H9 (cell line): ENCODE measurements at regions not wholly inside any gene's neighbourhood (a gene's known extent, or its start where the extent isn't known, plus 50 kb on each side); places are given as distances from the start of the nearest gene placed in this dataset.
"Not testable (repeated sequence)": the region's sequence is repeated elsewhere in the genome, so short reads cannot be mapped to it uniquely, and the experiment has no call there.

Experiments
- DNase-seq: peaks from one replicate; pipeline ENCODE4 v3.0.0-alpha.2; 2017
- H2AFZ ChIP-seq: one replicate; pipeline ENCODE4 v1.6.1; 2013; ENCODE audit warnings: mild to moderate bottlenecking, low read length, control low read depth, moderate library complexity
- H2AK5ac ChIP-seq: 2 replicates; pipeline ENCODE4 v1.6.1; 2013; ENCODE audit warnings: low read length, control low read depth, mixed read lengths; ENCODE audit not compliant: insufficient read length
- H2BK120ac ChIP-seq: one replicate; pipeline ENCODE4 v1.6.1; 2013; ENCODE audit warnings: low read depth, mild to moderate bottlenecking, low read length, control low read depth, inconsistent platforms; ENCODE audit not compliant: poor library complexity, severe bottlenecking
- H2BK12ac ChIP-seq: 2 replicates; pipeline ENCODE4 v1.6.1; 2013; ENCODE audit warnings: low read length, control low read depth, mixed read lengths, low read depth; ENCODE audit not compliant: insufficient read length
- H2BK15ac ChIP-seq: 2 replicates; pipeline ENCODE4 v1.6.1; 2013; ENCODE audit warnings: low read depth, low read length, control low read depth
- H2BK20ac ChIP-seq: one replicate; pipeline ENCODE4 v1.6.1; 2013; ENCODE audit warnings: low read depth, mild to moderate bottlenecking, low read length, control low read depth, inconsistent platforms; ENCODE audit not compliant: poor library complexity, severe bottlenecking
- H2BK5ac ChIP-seq: 2 replicates; pipeline ENCODE4 v1.6.1; 2013; ENCODE audit warnings: low read length, control low read depth, mixed read lengths; ENCODE audit not compliant: insufficient read length
- H3K14ac ChIP-seq: 2 replicates; pipeline ENCODE4 v1.6.1; 2013; ENCODE audit warnings: low read length, control low read depth; ENCODE audit not compliant: insufficient read depth
- H3K18ac ChIP-seq: 2 replicates; pipeline ENCODE4 v1.6.1; 2013; ENCODE audit warnings: low read depth, mild to moderate bottlenecking, mixed read lengths, low read length, control low read depth; ENCODE audit not compliant: insufficient read length
- H3K23ac ChIP-seq: 2 replicates; pipeline ENCODE4 v1.6.1; 2013; ENCODE audit warnings: low read length, control low read depth, mixed read lengths, low read depth; ENCODE audit not compliant: insufficient read length
- H3K23me2 ChIP-seq: 2 replicates; pipeline ENCODE4 v1.6.1; 2013; ENCODE audit warnings: low read depth, mild to moderate bottlenecking, mixed read lengths, low read length, control low read depth; ENCODE audit not compliant: insufficient read length, poor library complexity, severe bottlenecking
- H3K27ac ChIP-seq: 2 replicates; pipeline ENCODE4 v1.5.1; 2013; ENCODE audit warnings: low read length, control low read depth, mixed read lengths, low read depth; ENCODE audit not compliant: insufficient read length
- H3K27me3 ChIP-seq: 2 replicates; pipeline ENCODE4 v1.6.1; 2013; ENCODE audit warnings: low read length, control low read depth, inconsistent platforms; ENCODE audit not compliant: insufficient read depth
- H3K4ac ChIP-seq: 2 replicates; pipeline ENCODE4 v1.6.1; 2013; ENCODE audit warnings: low read depth, mild to moderate bottlenecking, control low read depth, inconsistent platforms, low read length, moderate library complexity
- H3K4me1 ChIP-seq: 2 replicates; pipeline ENCODE4 v1.6.1; 2013; ENCODE audit warnings: low read length, control low read depth, inconsistent platforms; ENCODE audit not compliant: insufficient read depth
- H3K4me2 ChIP-seq: 2 replicates; pipeline ENCODE4 v1.6.1; 2013; ENCODE audit warnings: low read length, control low read depth, mixed read lengths; ENCODE audit not compliant: insufficient read length, insufficient read depth
- H3K56ac ChIP-seq: 2 replicates; pipeline ENCODE4 v1.6.1; 2013; ENCODE audit warnings: low read depth, mild to moderate bottlenecking, mixed read lengths, low read length, control low read depth; ENCODE audit not compliant: insufficient read length
- H3K79me1 ChIP-seq: 2 replicates; pipeline ENCODE4 v1.6.1; 2013; ENCODE audit warnings: low read depth, mild to moderate bottlenecking, moderate library complexity, low read length, control low read depth, inconsistent platforms; ENCODE audit not compliant: insufficient read depth, poor library complexity, severe bottlenecking
- H3K79me2 ChIP-seq: 2 replicates; pipeline ENCODE4 v1.6.1; 2013; ENCODE audit warnings: low read length, control low read depth, inconsistent platforms; ENCODE audit not compliant: insufficient read depth
- H3K9ac ChIP-seq: 2 replicates; pipeline ENCODE4 v1.6.1; 2013; ENCODE audit warnings: low read length, control low read depth, mixed read lengths; ENCODE audit not compliant: insufficient read length; ENCODE audit errors: extremely low read depth
- H3K9me3 ChIP-seq: one replicate; pipeline ENCODE4 v1.6.1; 2013; ENCODE audit warnings: low read depth, low read length, inconsistent platforms; ENCODE audit not compliant: control insufficient read depth
- H3T11ph ChIP-seq: one replicate; pipeline ENCODE4 v1.6.1; 2013; ENCODE audit warnings: mild to moderate bottlenecking, low read length, control low read depth, inconsistent platforms
- H4K20me1 ChIP-seq: one replicate; pipeline ENCODE4 v1.6.1; 2013; ENCODE audit not compliant: control insufficient read depth, insufficient read length, insufficient read depth
- H4K5ac ChIP-seq: 2 replicates; pipeline ENCODE4 v1.6.1; 2013; ENCODE audit warnings: low read depth, mild to moderate bottlenecking, mixed read lengths, low read length, control low read depth; ENCODE audit not compliant: insufficient read length
- H4K8ac ChIP-seq: replicated peaks from 2 replicates; pipeline ENCODE4 v1.6.1; 2013; ENCODE audit warnings: low read length, control low read depth, mixed read lengths, low read depth; ENCODE audit not compliant: insufficient read length
- H4K91ac ChIP-seq: 2 replicates; pipeline ENCODE4 v1.6.1; 2013; ENCODE audit warnings: low read depth, mild to moderate bottlenecking, moderate library complexity, mixed read lengths, low read length, control low read depth; ENCODE audit not compliant: insufficient read length
- H3K27ac Mint-ChIP-seq, 3 experiments: 2 replicates in 2 of 3; 3 replicates in 1 of 3; pipeline ENCODE4 v1.8.0; 2020 to 2021; ENCODE audit warnings: mixed read lengths in 3 of 3, mild to moderate bottlenecking in 1 of 3, moderate library complexity in 1 of 3
- H3K27me3 Mint-ChIP-seq: 2 replicates; pipeline ENCODE4 v1.8.0; 2021; ENCODE audit warnings: low read depth, mild to moderate bottlenecking, moderate library complexity, mixed read lengths
- H3K36me3 Mint-ChIP-seq, 3 experiments: 2 replicates in 2 of 3; 3 replicates in 1 of 3; pipeline ENCODE4 v1.8.0; 2020 to 2021; ENCODE audit warnings: low read depth in 3 of 3, mixed read lengths in 3 of 3; ENCODE audit not compliant: insufficient read depth in 1 of 3
- H3K4me1 Mint-ChIP-seq, 2 experiments: 2 replicates each; pipeline ENCODE4 v1.8.0; 2020; ENCODE audit warnings: mixed read lengths in 2 of 2
- H3K4me3 Mint-ChIP-seq, 2 experiments: 2 replicates in 1 of 2; 3 replicates in 1 of 2; pipeline ENCODE4 v1.8.0; 2020 to 2021; ENCODE audit warnings: mild to moderate bottlenecking in 2 of 2, mixed read lengths in 2 of 2, moderate library complexity in 1 of 2
- H3K9me3 Mint-ChIP-seq, 2 experiments: 2 replicates in 1 of 2; 3 replicates in 1 of 2; pipeline ENCODE4 v1.8.0; 2020; ENCODE audit warnings: mild to moderate bottlenecking in 2 of 2, mixed read lengths in 2 of 2, moderate library complexity in 1 of 2
- CTCF ChIP-seq: fragments of 200-600 bp; sonication (generic); conservative IDR thresholded peaks from 3 replicates; pipeline ENCODE4 v1.8.0; 2021; ENCODE audit warnings: antibody characterized with exemption, mild to moderate bottlenecking
- WGBS: extraction: QIAGEN DNeasy Blood & Tissue Kit; methylation state at CpG from one replicate; pipeline ENCODE4 v1.1.7; 2013; ENCODE audit warnings: missing lambda C conversion rate, low lambda C conversion rate, mixed read lengths; ENCODE audit not compliant: insufficient read length; ENCODE audit errors: extremely low coverage; 5-methylcytosine and 5-hydroxymethylcytosine counted together

- Histone ChIP-seq H3K14ac (no peak overlapping the region), H3K4ac (no peak overlapping the region), H3K4me2 (no peak overlapping the region), H2AFZ (no peak overlapping the region), H2BK20ac (no peak overlapping the region), H3K9me3 (no peaks in the 10 kb centered on the region), H4K20me1 (no peaks in the 10 kb centered on the region), H2BK12ac (no peak overlapping the region), H4K8ac (no peak overlapping the region), H3K23me2 (no peaks in the 10 kb centered on the region), H3K9ac (no peak overlapping the region), H3K23ac (no peak overlapping the region), H3K79me2 (no peaks in the 10 kb centered on the region), H2AK5ac (no peak overlapping the region), H4K5ac (no peak overlapping the region), H3T11ph (no peak overlapping the region), H2BK5ac (no peak overlapping the region), H2BK120ac (no peak overlapping the region), H4K91ac (no peak overlapping the region), H3K79me1 (no peaks in the 10 kb centered on the region), H3K27ac (no peak overlapping the region), H3K18ac (no peak overlapping the region), H2BK15ac (no peak overlapping the region), H3K27me3 (no peaks in the 10 kb centered on the region), H3K4me1 (no peaks in the 10 kb centered on the region), H3K56ac (no peak overlapping the region)
- peaks cover 0 to 4% (median 0%) of the 10 kb centered on the region in 3 experiments; a peak in 2 of 7 replicates for H3K36me3 Mint-ChIP-seq
- DNase-seq = no peak
- no peaks in the 10 kb centered on the region for H3K4me1 Mint-ChIP-seq
- no CpG with 5 or more reads among the region's 5 CpGs for WGBS
- no peak overlapping the region for H3K4me3 Mint-ChIP-seq
- no peak for TF ChIP-seq CTCF
- H3K27me3 Mint-ChIP-seq = no peaks in the 10 kb centered on the region; the same call in 1 of the 2 replicates
- H3K9me3 Mint-ChIP-seq = peaks cover 0 to 2% of the 10 kb centered on the region in 2 experiments; a peak in 2 of 5 replicates
- no peak overlapping the region; a peak in 1 of 7 replicates for H3K27ac Mint-ChIP-seq
Observed at GRCh38 chr10:9268176-9268575, 1213.7 kb downstream of the GATA3 start.

DNA sequence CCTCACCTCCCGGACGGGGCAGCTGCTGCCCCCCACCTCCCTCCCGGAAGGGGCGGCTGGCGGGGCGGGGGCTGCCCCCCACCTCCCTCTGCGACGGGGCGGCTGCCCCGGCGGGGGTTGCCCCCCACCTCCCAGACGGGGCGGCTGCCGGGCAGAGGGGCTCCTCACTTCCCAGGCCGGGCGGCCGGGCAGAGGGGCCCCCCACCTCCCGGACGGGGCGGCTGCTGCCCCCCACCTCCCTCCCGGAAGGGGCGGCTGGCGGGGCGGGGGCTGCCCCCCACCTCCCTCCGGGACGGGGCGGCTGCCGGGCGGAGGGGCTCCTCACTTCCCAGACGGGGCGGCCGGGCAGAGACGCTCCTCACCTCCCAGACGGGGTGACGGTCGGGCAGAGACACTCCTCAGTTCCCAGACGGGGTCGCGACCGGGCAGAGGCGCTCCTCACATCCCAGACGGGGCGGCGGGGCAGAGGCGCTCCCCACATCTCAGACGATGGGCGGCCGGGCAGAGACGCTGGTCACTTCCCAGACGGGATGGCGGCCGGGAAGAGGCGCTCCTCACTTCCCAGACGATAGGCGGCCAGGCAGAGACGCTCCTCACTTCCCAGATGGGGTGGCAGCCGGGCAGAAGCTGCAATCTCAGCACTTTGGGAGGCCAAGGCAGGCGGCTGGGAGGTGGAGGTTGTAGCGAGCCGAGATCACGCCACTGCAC is 1218.8 kb downstream of the GATA3 start:
- H3K4me2 ChIP-seq, H2BK12ac ChIP-seq, H4K8ac ChIP-seq, H3K14ac ChIP-seq, H4K91ac ChIP-seq, H3K27me3 ChIP-seq, H3K23me2 ChIP-seq, H3K56ac ChIP-seq, H2AK5ac ChIP-seq, H3K79me1 ChIP-seq, H3K9me3 Mint-ChIP-seq, H3K4me3 Mint-ChIP-seq, H3K36me3 Mint-ChIP-seq, H2BK120ac ChIP-seq, H3K79me2 ChIP-seq, H3K27me3 Mint-ChIP-seq, H4K20me1 ChIP-seq, H3K27ac ChIP-seq, H4K5ac ChIP-seq, H2BK5ac ChIP-seq, H3K4ac ChIP-seq, H2AFZ ChIP-seq, H3K9me3 ChIP-seq, H3T11ph ChIP-seq, H3K4me1 ChIP-seq, H3K27ac Mint-ChIP-seq, H3K23ac ChIP-seq, H3K4me1 Mint-ChIP-seq, DNase-seq, H2BK15ac ChIP-seq, H3K18ac ChIP-seq, H3K9ac ChIP-seq, H2BK20ac ChIP-seq: not testable (repeated sequence)
- WGBS = no CpG with 5 or more reads among the region's 61 CpGs
